Occipital lobe (tissue), 1 donor: ENCODE measurements at regions not wholly inside any gene's neighbourhood (a gene's known extent, or its start where the extent isn't known, plus 50 kb on each side); places are given as distances from the start of the nearest gene placed in this dataset.
"Not testable (repeated sequence)": the region's sequence is repeated elsewhere in the genome, so short reads cannot be mapped to it uniquely, and the experiment has no call there.

ENCODE experiments used
- DNase-seq: peaks from one replicate; lab custom pipeline; 2025; lab: John Stamatoyannopoulos, UW

GRCh38 chr7:108627476-108628051 is 57.9 kb downstream of the DNAJB9 start:
- DNase-seq: no peak

GRCh38 chr7:108628678-108629077 is 59.0 kb downstream of the DNAJB9 start:
- DNase-seq: no peak

- peak; percentile 13 for DNase-seq
Observed at GRCh38 chr7:108629651-108630400, 60.2 kb downstream of the DNAJB9 start.

GRCh38 chr7:108634036-108634435 is 64.4 kb downstream of the DNAJB9 start:
- no peak for DNase-seq

- DNase-seq: no peak
Observed at GRCh38 chr7:108634535-108634934, 64.9 kb downstream of the DNAJB9 start.

GRCh38 chr7:108637049-108637621 is 67.5 kb downstream of the DNAJB9 start:
- no peak for DNase-seq

GRCh38 chr7:108642126-108642525 is 72.5 kb downstream of the DNAJB9 start:
- no peak for DNase-seq

GRCh38 chr7:108643136-108643535 is 73.5 kb downstream of the DNAJB9 start:
- DNase-seq: no peak

GRCh38 chr7:108648989-108649388 is 79.3 kb downstream of the DNAJB9 start:
- DNase-seq: no peak

GRCh38 chr7:108650467-108650866 is 80.8 kb downstream of the DNAJB9 start:
- DNase-seq: no peak

GRCh38 chr7:108652886-108653285 is 83.2 kb downstream of the DNAJB9 start:
- DNase-seq: no peak

GRCh38 chr7:108653526-108653925 is 83.9 kb downstream of the DNAJB9 start:
- DNase-seq: no peak

GRCh38 chr7:108657140-108657726 is 87.6 kb downstream of the DNAJB9 start:
- not testable (repeated sequence) for DNase-seq

- no peak for DNase-seq
Observed at GRCh38 chr7:108659261-108659660, 89.6 kb downstream of the DNAJB9 start.

- DNase-seq: no peak
Observed at GRCh38 chr7:108659867-108660266, 90.2 kb downstream of the DNAJB9 start.

GRCh38 chr7:108660465-108660864 is 90.8 kb downstream of the DNAJB9 start:
- no peak for DNase-seq

- DNase-seq: no peak
Observed at GRCh38 chr7:108662783-108663362, 93.2 kb downstream of the DNAJB9 start.

GRCh38 chr7:108663701-108664100 is 94.0 kb downstream of the DNAJB9 start:
- DNase-seq: no peak

- DNase-seq: no peak
Observed at GRCh38 chr7:108667216-108667615, 97.5 kb downstream of the DNAJB9 start.

GRCh38 chr7:108669958-108670357 is 100.3 kb downstream of the DNAJB9 start:
- no peak for DNase-seq

GRCh38 chr7:108673699-108674098 is 104.0 kb downstream of the DNAJB9 start:
- not testable (repeated sequence) for DNase-seq

- DNase-seq: no peak
Observed at GRCh38 chr7:108684629-108685028, 115.0 kb downstream of the DNAJB9 start.
